ENCODE measurements at regions not wholly inside any gene's neighbourhood (a gene's known extent, or its start where the extent isn't known, plus 50 kb on each side); places are given as distances from the start of the nearest gene placed in this dataset.
"Not testable (repeated sequence)": the region's sequence is repeated elsewhere in the genome, so short reads cannot be mapped to it uniquely, and the experiment has no call there.

DNA sequence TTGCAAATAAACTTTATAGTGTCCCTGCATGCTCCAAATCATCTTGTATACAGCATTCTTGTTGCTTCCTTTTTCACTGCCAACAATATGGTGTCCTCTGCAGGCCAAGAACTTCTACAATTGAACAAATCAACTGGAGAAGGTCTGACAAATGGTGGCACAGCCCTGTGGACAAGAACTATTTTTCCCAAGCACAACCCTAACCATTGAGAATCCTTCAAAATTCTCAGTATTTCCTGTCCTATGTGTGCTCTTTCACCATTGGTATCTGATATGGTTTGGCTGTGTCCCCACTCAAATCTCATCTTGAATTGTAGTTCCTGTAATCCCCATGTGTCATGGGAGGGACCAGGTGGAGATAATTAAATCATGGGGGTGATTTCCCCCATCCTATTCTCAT lies 865.1 kb upstream of the ACVR2A start:
- H3K27ac Mint-ChIP-seq, result no peak overlapping the region
- DNase-seq (ENCODE audit: low spot score in 2 of 2, unreplicated experiment in 2 of 2), result no peak

DNA sequence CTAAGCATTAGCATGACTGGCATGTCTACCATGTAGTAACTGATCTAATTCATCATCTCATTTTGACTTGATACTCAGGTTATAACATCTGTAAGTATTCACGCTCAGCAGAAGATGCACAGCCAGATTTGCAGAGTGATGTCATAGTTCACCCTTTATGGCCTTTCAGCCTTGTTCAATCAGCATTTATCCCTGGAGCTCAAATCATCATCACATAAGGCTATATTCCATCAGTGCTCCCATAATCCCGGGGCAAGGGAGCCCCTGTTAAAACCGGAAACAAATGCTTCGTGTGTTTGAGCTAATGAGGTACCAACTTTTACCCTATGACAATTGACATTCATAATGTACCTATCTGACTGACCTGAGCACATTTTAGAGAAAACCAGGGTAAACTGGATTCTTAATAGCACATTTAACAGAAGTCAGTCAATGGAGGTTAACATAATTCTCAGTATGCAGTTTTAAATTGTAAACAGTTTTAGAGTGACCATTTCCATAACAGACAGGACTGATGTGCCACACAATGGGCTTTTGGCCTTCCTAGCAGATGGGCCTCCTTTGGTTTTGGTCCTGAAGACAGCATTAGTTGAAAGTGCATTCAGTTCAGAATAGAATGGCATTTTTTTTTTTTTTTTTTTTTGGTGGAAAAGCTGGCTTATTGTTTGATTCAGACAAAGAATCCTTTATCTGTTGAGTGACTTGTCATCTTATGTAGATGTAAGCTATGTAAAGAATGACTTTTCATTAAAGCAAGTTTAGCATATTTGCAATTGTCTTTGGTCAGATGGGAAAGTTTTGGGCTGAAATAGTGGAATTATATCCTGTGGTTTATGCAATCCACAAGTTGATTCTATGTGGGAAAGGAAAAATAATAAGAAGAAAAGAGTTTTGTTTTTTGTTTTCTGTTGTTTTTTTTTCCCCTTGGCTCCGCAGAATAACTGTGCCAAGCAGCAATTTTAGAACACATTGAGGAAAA lies 866.0 kb upstream of the ACVR2A start:
- Mint-ChIP-seq H3K36me3 (no peaks in the 10 kb centered on the region), H3K27ac (no peak overlapping the region)
- DNase-seq (ENCODE audit: low spot score in 2 of 2, unreplicated experiment in 2 of 2), result no peak

More for the DNA sequence above, 865.1 kb upstream of the ACVR2A start:
- Mint-ChIP-seq H3K9me3 (peaks cover 10% of the 10 kb centered on the region), H3K27me3 (ENCODE audit: low read depth) (no peaks in the 10 kb centered on the region), H3K36me3 (no peaks in the 10 kb centered on the region), H3K4me3 (no peak overlapping the region), H3K4me1 (peaks cover 9% of the 10 kb centered on the region)
- TF ChIP-seq, protein P1, sequence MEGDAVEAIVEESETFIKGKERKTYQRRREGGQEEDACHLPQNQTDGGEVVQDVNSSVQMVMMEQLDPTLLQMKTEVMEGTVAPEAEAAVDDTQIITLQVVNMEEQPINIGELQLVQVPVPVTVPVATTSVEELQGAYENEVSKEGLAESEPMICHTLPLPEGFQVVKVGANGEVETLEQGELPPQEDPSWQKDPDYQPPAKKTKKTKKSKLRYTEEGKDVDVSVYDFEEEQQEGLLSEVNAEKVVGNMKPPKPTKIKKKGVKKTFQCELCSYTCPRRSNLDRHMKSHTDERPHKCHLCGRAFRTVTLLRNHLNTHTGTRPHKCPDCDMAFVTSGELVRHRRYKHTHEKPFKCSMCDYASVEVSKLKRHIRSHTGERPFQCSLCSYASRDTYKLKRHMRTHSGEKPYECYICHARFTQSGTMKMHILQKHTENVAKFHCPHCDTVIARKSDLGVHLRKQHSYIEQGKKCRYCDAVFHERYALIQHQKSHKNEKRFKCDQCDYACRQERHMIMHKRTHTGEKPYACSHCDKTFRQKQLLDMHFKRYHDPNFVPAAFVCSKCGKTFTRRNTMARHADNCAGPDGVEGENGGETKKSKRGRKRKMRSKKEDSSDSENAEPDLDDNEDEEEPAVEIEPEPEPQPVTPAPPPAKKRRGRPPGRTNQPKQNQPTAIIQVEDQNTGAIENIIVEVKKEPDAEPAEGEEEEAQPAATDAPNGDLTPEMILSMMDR (IDR thresholded peaks at IDR 0.05; ENCODE audit: unreplicated experiment), result no peak

DNA sequence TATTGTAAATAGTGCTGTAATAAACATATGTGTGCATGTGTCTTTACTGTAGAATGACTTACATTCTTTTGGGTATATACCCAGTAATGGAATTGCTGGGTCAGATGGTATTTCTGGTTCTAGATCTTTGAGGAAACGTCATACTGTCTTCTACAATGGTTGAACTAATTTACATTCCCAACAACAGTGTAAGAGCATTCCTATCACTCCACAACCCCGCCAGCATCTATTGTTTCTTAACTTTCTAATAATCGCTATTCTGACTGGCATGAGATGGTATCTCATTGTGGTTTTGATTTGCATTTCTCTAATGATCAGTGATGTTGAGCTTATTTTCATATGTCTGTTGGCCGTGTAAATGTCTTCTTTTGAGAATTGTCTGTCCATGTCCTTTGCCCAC lies 873.8 kb upstream of the ACVR2A start:
- not testable (repeated sequence) for DNase-seq (ENCODE audit: low spot score in 2 of 2, unreplicated experiment in 2 of 2); H3K4me1 Mint-ChIP-seq; H3K27me3 Mint-ChIP-seq (ENCODE audit: low read depth); H3K27ac Mint-ChIP-seq; H3K4me3 Mint-ChIP-seq; H3K36me3 Mint-ChIP-seq
- peaks cover 33% of the 10 kb centered on the region for H3K9me3 Mint-ChIP-seq

More for the DNA sequence above, 866.0 kb upstream of the ACVR2A start:
- TF ChIP-seq, protein P1 (IDR thresholded peaks at IDR 0.05; ENCODE audit: unreplicated experiment), result no peak
- no peaks in the 10 kb centered on the region for H3K27me3 Mint-ChIP-seq (ENCODE audit: low read depth)
- peaks cover 9% of the 10 kb centered on the region for H3K4me1 Mint-ChIP-seq
- peaks cover 10% of the 10 kb centered on the region for H3K9me3 Mint-ChIP-seq
- H3K4me3 Mint-ChIP-seq, result no peak overlapping the region

DNA sequence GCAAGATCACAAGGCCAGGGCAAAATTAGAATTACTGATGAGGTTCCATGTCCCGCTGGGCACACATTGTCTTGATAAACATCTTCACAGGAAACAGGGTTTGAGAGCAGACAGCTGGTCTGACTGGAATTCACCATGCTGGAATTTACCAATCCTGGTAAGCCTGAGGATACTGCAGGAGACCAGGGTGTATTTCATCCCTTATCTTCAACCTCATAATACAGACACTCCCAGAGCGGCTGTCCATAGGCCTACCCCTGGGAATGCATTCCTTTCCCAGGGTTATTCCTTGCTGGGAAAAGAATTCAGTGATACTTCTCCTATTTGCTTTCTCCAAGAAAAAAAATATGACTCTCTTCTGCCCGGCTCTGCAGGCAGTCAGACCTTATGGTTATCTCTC lies 875.1 kb upstream of the ACVR2A start:
- not testable (repeated sequence) for H3K4me3 Mint-ChIP-seq; H3K4me1 Mint-ChIP-seq; DNase-seq (ENCODE audit: low spot score in 2 of 2, unreplicated experiment in 2 of 2); H3K36me3 Mint-ChIP-seq; H3K27ac Mint-ChIP-seq; H3K27me3 Mint-ChIP-seq (ENCODE audit: low read depth)
- peaks cover 33% of the 10 kb centered on the region for H3K9me3 Mint-ChIP-seq

DNA sequence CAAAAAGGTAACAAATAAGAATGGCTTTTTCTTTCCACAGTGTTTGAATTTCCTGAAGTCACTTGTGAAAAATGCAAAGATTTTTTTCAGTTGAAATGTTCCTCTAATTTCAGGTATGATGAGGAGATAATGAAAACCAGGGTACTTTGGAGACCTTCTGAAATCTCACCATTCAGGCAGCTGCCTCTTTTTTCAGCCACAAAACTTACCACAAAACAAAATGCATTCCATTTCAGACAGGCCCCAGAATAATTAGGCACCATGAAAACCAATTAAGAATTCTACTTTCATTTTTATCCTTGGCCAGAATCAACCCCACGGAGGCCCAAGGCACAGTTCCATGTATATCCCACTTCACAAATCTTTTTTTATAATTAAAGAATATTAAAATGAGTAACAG lies 880.3 kb upstream of the ACVR2A start:
- Mint-ChIP-seq H3K27me3 (ENCODE audit: low read depth) (no peaks in the 10 kb centered on the region), H3K4me1 (peaks cover 5% of the 10 kb centered on the region), H3K27ac (no peak overlapping the region), H3K36me3 (peaks cover 2% of the 10 kb centered on the region), H3K4me3 (no peak overlapping the region), H3K9me3 (peaks cover 9% of the 10 kb centered on the region)
- TF ChIP-seq, protein P1 (IDR thresholded peaks at IDR 0.05; ENCODE audit: unreplicated experiment), result no peak
- DNase-seq (ENCODE audit: low spot score in 2 of 2, unreplicated experiment in 2 of 2), result no peak

DNA sequence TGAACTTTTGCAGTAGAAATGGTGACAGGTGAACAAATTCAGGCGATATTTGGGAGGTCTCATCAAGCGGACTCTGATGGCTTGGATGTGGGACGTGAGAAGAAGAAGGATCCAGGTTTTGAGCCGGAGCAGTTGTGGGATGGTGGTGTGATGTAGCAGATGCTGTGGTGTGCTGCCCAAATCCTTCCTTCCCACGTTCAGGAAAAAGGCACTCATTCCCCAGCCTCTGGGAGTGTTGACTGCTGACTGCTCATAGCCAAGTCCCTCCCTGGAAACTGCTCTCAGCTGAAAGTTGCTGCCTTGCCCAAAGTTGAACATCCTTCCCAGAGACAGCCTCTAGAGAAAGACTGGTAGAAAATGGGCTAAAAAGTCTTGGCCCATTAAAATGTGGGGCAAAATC lies 890.3 kb upstream of the ACVR2A start:
- Mint-ChIP-seq H3K4me3 (no peak overlapping the region), H3K27ac (no peak overlapping the region), H3K9me3 (no peaks in the 10 kb centered on the region), H3K27me3 (ENCODE audit: low read depth) (no peaks in the 10 kb centered on the region), H3K36me3 (no peaks in the 10 kb centered on the region), H3K4me1 (peaks cover 20% of the 10 kb centered on the region)
- TF ChIP-seq, protein P1 (IDR thresholded peaks at IDR 0.05; ENCODE audit: unreplicated experiment), result no peak
- no peak for DNase-seq (ENCODE audit: low spot score in 2 of 2, unreplicated experiment in 2 of 2)

Data from mesothelial cell of epicardium (in vitro differentiated cells).